Testis (tissue), 2 donors: ENCODE measurements at regions not wholly inside any gene's neighbourhood (a gene's known extent, or its start where the extent isn't known, plus 50 kb on each side); places are given as distances from the start of the nearest gene placed in this dataset.

Source experiments
- CTCF ChIP-seq, 3 experiments: fragments of 450-650 bp in 2 of 3; fragments of 200-600 bp in 1 of 3; sonication (generic) in 1 of 3; IDR thresholded peaks; one replicate each; pipeline ENCODE4 v1.5.1; 2016 to 2019; ENCODE audit warnings: antibody characterized with exemption in 3 of 3, mild to moderate bottlenecking in 2 of 3, moderate library complexity in 1 of 3
- POLR2A ChIP-seq: fragments of 450-650 bp; IDR thresholded peaks from one replicate; pipeline ENCODE4 v1.6.1; 2017; ENCODE audit warnings: antibody characterized with exemption, mild to moderate bottlenecking, moderate library complexity

- TF ChIP-seq CTCF (IDR thresholded peaks at IDR 0.05) (no peak), POLR2A (no peak)
These were observed 305.6 kb upstream of the DIO3 start for GRCh38 chr14:101255765-101256125.
